SK-N-SH treated with all-trans-retinoic acid at 6 μM for 48 hours (cell line): ENCODE measurements at regions not wholly inside any gene's neighbourhood (a gene's known extent, or its start where the extent isn't known, plus 50 kb on each side); places are given as distances from the start of the nearest gene placed in this dataset.

ENCODE experiments used
- ATAC-seq: fragments of 200-7000 bp; cut with Tn5 transposase; 3 replicates; pipeline ENCODE4 v1.9.1; 2020; ENCODE audit warnings: mild to moderate bottlenecking, moderate library complexity
- ARNTL ChIP-seq: fragments of 450-650 bp; formaldehyde crosslinking; IDR thresholded peaks from 2 replicates; pipeline ENCODE4 v1.5.0; 2020; ENCODE audit warnings: low read depth, mild to moderate bottlenecking, moderate library complexity, borderline replicate concordance
- BACH2 ChIP-seq: fragments of 250-450 bp; sonication (Bioruptor Pico); IDR thresholded peaks from 2 replicates; pipeline ENCODE4 v1.9.0; 2021; ENCODE audit warnings: mild to moderate bottlenecking, borderline replicate concordance
- CREB5 ChIP-seq: fragments of 250-450 bp; sonication (Bioruptor Pico); IDR thresholded peaks from 2 replicates; pipeline ENCODE4 v1.5.1; 2020; ENCODE audit warnings: low read depth, mild to moderate bottlenecking, moderate library complexity
- CSRNP3 ChIP-seq: fragments of 250-450 bp; sonication (Bioruptor Pico); IDR thresholded peaks from 2 replicates; pipeline ENCODE4 v1.5.1; 2021; ENCODE audit warnings: mild to moderate bottlenecking, moderate library complexity
- ESRRG ChIP-seq: fragments of 250-450 bp; sonication (Bioruptor Pico); IDR thresholded peaks from 2 replicates; pipeline ENCODE4 v1.6.1; 2021; ENCODE audit warnings: mild to moderate bottlenecking
- OSR1 ChIP-seq: fragments of 250-450 bp; sonication (Bioruptor Pico); IDR thresholded peaks from 2 replicates; pipeline ENCODE4 v1.8.0; 2022; ENCODE audit warnings: moderate library complexity, mild to moderate bottlenecking, inconsistent platforms
- PATZ1 ChIP-seq: fragments of 250-450 bp; sonication (Bioruptor Pico); IDR thresholded peaks from 2 replicates; pipeline ENCODE4 v1.8.0; 2020; ENCODE audit warnings: mild to moderate bottlenecking, moderate library complexity, borderline replicate concordance
- PPARA ChIP-seq: fragments of 250-450 bp; sonication (Bioruptor Pico); IDR thresholded peaks from 2 replicates; pipeline ENCODE4 v1.5.0; 2020; ENCODE audit warnings: mild to moderate bottlenecking, borderline replicate concordance
- RARB ChIP-seq: fragments of 250-450 bp; sonication (Bioruptor Pico); IDR thresholded peaks from 2 replicates; pipeline ENCODE4 v1.8.0; 2021; ENCODE audit warnings: mild to moderate bottlenecking, moderate library complexity
- SNAI2 ChIP-seq: fragments of 250-450 bp; sonication (Bioruptor Pico); IDR thresholded peaks from 2 replicates; pipeline ENCODE4 v1.5.0; 2020; ENCODE audit warnings: mild to moderate bottlenecking, moderate library complexity
- TCF4 ChIP-seq: fragments of 250-450 bp; sonication (Bioruptor Pico); IDR thresholded peaks from 2 replicates; pipeline ENCODE4 v1.8.0; 2021; ENCODE audit warnings: mild to moderate bottlenecking, moderate library complexity, borderline replicate concordance
- TOX ChIP-seq: fragments of 250-450 bp; sonication (Bioruptor Pico); IDR thresholded peaks from 2 replicates; pipeline ENCODE4 v1.8.0; 2021; ENCODE audit warnings: mild to moderate bottlenecking, moderate library complexity, borderline replicate concordance
- TSHZ2 ChIP-seq: fragments of 250-450 bp; sonication (Bioruptor Pico); IDR thresholded peaks from 2 replicates; pipeline ENCODE4 v1.5.0; 2020; ENCODE audit warnings: mild to moderate bottlenecking, moderate library complexity
- ZFP3 ChIP-seq: fragments of 250-450 bp; sonication (Bioruptor Pico); IDR thresholded peaks from 2 replicates; pipeline ENCODE4 v1.5.0; 2020; ENCODE audit warnings: mild to moderate bottlenecking, moderate library complexity
- ZFP30 ChIP-seq: fragments of 450-650 bp; formaldehyde crosslinking; IDR thresholded peaks from 2 replicates; pipeline ENCODE4 v1.5.0; 2022; ENCODE audit warnings: mild to moderate bottlenecking, moderate library complexity
- ZNF565 ChIP-seq: fragments of 450-650 bp; formaldehyde crosslinking; conservative IDR thresholded peaks from 2 replicates; pipeline ENCODE4 v1.5.0; 2020; ENCODE audit warnings: low read depth, mild to moderate bottlenecking, moderate library complexity
- ZNF70 ChIP-seq: fragments of 450-650 bp; formaldehyde crosslinking; IDR thresholded peaks from 2 replicates; pipeline ENCODE4 v1.5.0; 2020; ENCODE audit warnings: mild to moderate bottlenecking, moderate library complexity
- ZNF8 ChIP-seq: fragments of 450-650 bp; formaldehyde crosslinking; IDR thresholded peaks from 2 replicates; pipeline ENCODE4 v1.5.0; 2020; ENCODE audit warnings: mild to moderate bottlenecking, moderate library complexity
- TF ChIP-seq, protein P1 (sequence below): fragments of 250-450 bp; sonication (Bioruptor Pico); IDR thresholded peaks from 2 replicates; pipeline ENCODE4 v1.8.0; 2021; ENCODE audit warnings: low read depth, mild to moderate bottlenecking, moderate library complexity, borderline replicate concordance

GRCh38 chr9:10674586-10674985 is 61.8 kb upstream of the PTPRD start:
- TF ChIP-seq TOX (CRISPR knock-in tag) (no peak), ZNF70 (CRISPR knock-in tag) (no peak), CREB5 (CRISPR knock-in tag) (no peak), ZFP30 (no peak), ESRRG (CRISPR knock-in tag) (no peak), CSRNP3 (no peak), SNAI2 (CRISPR knock-in tag) (no peak), ARNTL (CRISPR knock-in tag) (no peak), ZNF565 (CRISPR knock-in tag) (no peak), TCF4 (no peak), RARB (no peak), PATZ1 (CRISPR knock-in tag) (no peak), ZNF8 (CRISPR knock-in tag) (no peak)
- TF ChIP-seq, protein P1, sequence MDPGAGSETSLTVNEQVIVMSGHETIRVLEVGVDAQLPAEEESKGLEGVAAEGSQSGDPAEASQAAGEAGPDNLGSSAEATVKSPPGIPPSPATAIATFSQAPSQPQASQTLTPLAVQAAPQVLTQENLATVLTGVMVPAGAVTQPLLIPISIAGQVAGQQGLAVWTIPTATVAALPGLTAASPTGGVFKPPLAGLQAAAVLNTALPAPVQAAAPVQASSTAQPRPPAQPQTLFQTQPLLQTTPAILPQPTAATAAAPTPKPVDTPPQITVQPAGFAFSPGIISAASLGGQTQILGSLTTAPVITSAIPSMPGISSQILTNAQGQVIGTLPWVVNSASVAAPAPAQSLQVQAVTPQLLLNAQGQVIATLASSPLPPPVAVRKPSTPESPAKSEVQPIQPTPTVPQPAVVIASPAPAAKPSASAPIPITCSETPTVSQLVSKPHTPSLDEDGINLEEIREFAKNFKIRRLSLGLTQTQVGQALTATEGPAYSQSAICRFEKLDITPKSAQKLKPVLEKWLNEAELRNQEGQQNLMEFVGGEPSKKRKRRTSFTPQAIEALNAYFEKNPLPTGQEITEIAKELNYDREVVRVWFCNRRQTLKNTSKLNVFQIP: no peak
- no peak for ATAC-seq

GRCh38 chr9:10678010-10678409 is 65.2 kb upstream of the PTPRD start:
- TF ChIP-seq CSRNP3: no peak
- TF ChIP-seq OSR1 (CRISPR knock-in tag): no peak
- no peak for TF ChIP-seq ZFP3
- no peak for TF ChIP-seq ZFP30
- TF ChIP-seq SNAI2 (CRISPR knock-in tag): no peak
- TF ChIP-seq ESRRG (CRISPR knock-in tag): no peak
- TF ChIP-seq, protein P1: no peak
- no peak for TF ChIP-seq BACH2 (CRISPR knock-in tag)
- TF ChIP-seq TOX (CRISPR knock-in tag): no peak
- no peak for TF ChIP-seq PATZ1 (CRISPR knock-in tag)
- no peak for TF ChIP-seq PPARA (CRISPR knock-in tag)
- TF ChIP-seq TSHZ2 (CRISPR knock-in tag): no peak
- no peak for TF ChIP-seq TCF4
- no peak for ATAC-seq
